H9 (cell line): ENCODE measurements at regions not wholly inside any gene's neighbourhood (a gene's known extent, or its start where the extent isn't known, plus 50 kb on each side); places are given as distances from the start of the nearest gene placed in this dataset.

Experiments used
- DNase-seq: peaks from one replicate; pipeline ENCODE4 v3.0.0-alpha.2; 2017
- H2AFZ ChIP-seq: one replicate; pipeline ENCODE4 v1.6.1; 2013; ENCODE audit warnings: mild to moderate bottlenecking, low read length, control low read depth, moderate library complexity
- H2AK5ac ChIP-seq: 2 replicates; pipeline ENCODE4 v1.6.1; 2013; ENCODE audit warnings: low read length, control low read depth, mixed read lengths; ENCODE audit not compliant: insufficient read length
- H2BK120ac ChIP-seq: one replicate; pipeline ENCODE4 v1.6.1; 2013; ENCODE audit warnings: low read depth, mild to moderate bottlenecking, low read length, control low read depth, inconsistent platforms; ENCODE audit not compliant: poor library complexity, severe bottlenecking
- H2BK12ac ChIP-seq: 2 replicates; pipeline ENCODE4 v1.6.1; 2013; ENCODE audit warnings: low read length, control low read depth, mixed read lengths, low read depth; ENCODE audit not compliant: insufficient read length
- H2BK15ac ChIP-seq: 2 replicates; pipeline ENCODE4 v1.6.1; 2013; ENCODE audit warnings: low read depth, low read length, control low read depth
- H2BK20ac ChIP-seq: one replicate; pipeline ENCODE4 v1.6.1; 2013; ENCODE audit warnings: low read depth, mild to moderate bottlenecking, low read length, control low read depth, inconsistent platforms; ENCODE audit not compliant: poor library complexity, severe bottlenecking
- H2BK5ac ChIP-seq: 2 replicates; pipeline ENCODE4 v1.6.1; 2013; ENCODE audit warnings: low read length, control low read depth, mixed read lengths; ENCODE audit not compliant: insufficient read length
- H3K14ac ChIP-seq: 2 replicates; pipeline ENCODE4 v1.6.1; 2013; ENCODE audit warnings: low read length, control low read depth; ENCODE audit not compliant: insufficient read depth
- H3K18ac ChIP-seq: 2 replicates; pipeline ENCODE4 v1.6.1; 2013; ENCODE audit warnings: low read depth, mild to moderate bottlenecking, mixed read lengths, low read length, control low read depth; ENCODE audit not compliant: insufficient read length
- H3K23ac ChIP-seq: 2 replicates; pipeline ENCODE4 v1.6.1; 2013; ENCODE audit warnings: low read length, control low read depth, mixed read lengths, low read depth; ENCODE audit not compliant: insufficient read length
- H3K23me2 ChIP-seq: 2 replicates; pipeline ENCODE4 v1.6.1; 2013; ENCODE audit warnings: low read depth, mild to moderate bottlenecking, mixed read lengths, low read length, control low read depth; ENCODE audit not compliant: insufficient read length, poor library complexity, severe bottlenecking
- H3K27ac ChIP-seq: 2 replicates; pipeline ENCODE4 v1.5.1; 2013; ENCODE audit warnings: low read length, control low read depth, mixed read lengths, low read depth; ENCODE audit not compliant: insufficient read length
- H3K27me3 ChIP-seq: 2 replicates; pipeline ENCODE4 v1.6.1; 2013; ENCODE audit warnings: low read length, control low read depth, inconsistent platforms; ENCODE audit not compliant: insufficient read depth
- H3K4ac ChIP-seq: 2 replicates; pipeline ENCODE4 v1.6.1; 2013; ENCODE audit warnings: low read depth, mild to moderate bottlenecking, control low read depth, inconsistent platforms, low read length, moderate library complexity
- H3K4me1 ChIP-seq: 2 replicates; pipeline ENCODE4 v1.6.1; 2013; ENCODE audit warnings: low read length, control low read depth, inconsistent platforms; ENCODE audit not compliant: insufficient read depth
- H3K4me2 ChIP-seq: 2 replicates; pipeline ENCODE4 v1.6.1; 2013; ENCODE audit warnings: low read length, control low read depth, mixed read lengths; ENCODE audit not compliant: insufficient read length, insufficient read depth
- H3K56ac ChIP-seq: 2 replicates; pipeline ENCODE4 v1.6.1; 2013; ENCODE audit warnings: low read depth, mild to moderate bottlenecking, mixed read lengths, low read length, control low read depth; ENCODE audit not compliant: insufficient read length
- H3K79me1 ChIP-seq: 2 replicates; pipeline ENCODE4 v1.6.1; 2013; ENCODE audit warnings: low read depth, mild to moderate bottlenecking, moderate library complexity, low read length, control low read depth, inconsistent platforms; ENCODE audit not compliant: insufficient read depth, poor library complexity, severe bottlenecking
- H3K79me2 ChIP-seq: 2 replicates; pipeline ENCODE4 v1.6.1; 2013; ENCODE audit warnings: low read length, control low read depth, inconsistent platforms; ENCODE audit not compliant: insufficient read depth
- H3K9ac ChIP-seq: 2 replicates; pipeline ENCODE4 v1.6.1; 2013; ENCODE audit warnings: low read length, control low read depth, mixed read lengths; ENCODE audit not compliant: insufficient read length; ENCODE audit errors: extremely low read depth
- H3K9me3 ChIP-seq: one replicate; pipeline ENCODE4 v1.6.1; 2013; ENCODE audit warnings: low read depth, low read length, inconsistent platforms; ENCODE audit not compliant: control insufficient read depth
- H3T11ph ChIP-seq: one replicate; pipeline ENCODE4 v1.6.1; 2013; ENCODE audit warnings: mild to moderate bottlenecking, low read length, control low read depth, inconsistent platforms
- H4K20me1 ChIP-seq: one replicate; pipeline ENCODE4 v1.6.1; 2013; ENCODE audit not compliant: control insufficient read depth, insufficient read length, insufficient read depth
- H4K5ac ChIP-seq: 2 replicates; pipeline ENCODE4 v1.6.1; 2013; ENCODE audit warnings: low read depth, mild to moderate bottlenecking, mixed read lengths, low read length, control low read depth; ENCODE audit not compliant: insufficient read length
- H4K8ac ChIP-seq: replicated peaks from 2 replicates; pipeline ENCODE4 v1.6.1; 2013; ENCODE audit warnings: low read length, control low read depth, mixed read lengths, low read depth; ENCODE audit not compliant: insufficient read length
- H4K91ac ChIP-seq: 2 replicates; pipeline ENCODE4 v1.6.1; 2013; ENCODE audit warnings: low read depth, mild to moderate bottlenecking, moderate library complexity, mixed read lengths, low read length, control low read depth; ENCODE audit not compliant: insufficient read length
- H3K27ac Mint-ChIP-seq, 3 experiments: 2 replicates in 2 of 3; 3 replicates in 1 of 3; pipeline ENCODE4 v1.8.0; 2020 to 2021; ENCODE audit warnings: mixed read lengths in 3 of 3, mild to moderate bottlenecking in 1 of 3, moderate library complexity in 1 of 3
- H3K27me3 Mint-ChIP-seq: 2 replicates; pipeline ENCODE4 v1.8.0; 2021; ENCODE audit warnings: low read depth, mild to moderate bottlenecking, moderate library complexity, mixed read lengths
- H3K36me3 Mint-ChIP-seq, 3 experiments: 2 replicates in 2 of 3; 3 replicates in 1 of 3; pipeline ENCODE4 v1.8.0; 2020 to 2021; ENCODE audit warnings: low read depth in 3 of 3, mixed read lengths in 3 of 3; ENCODE audit not compliant: insufficient read depth in 1 of 3
- H3K4me1 Mint-ChIP-seq, 2 experiments: 2 replicates each; pipeline ENCODE4 v1.8.0; 2020; ENCODE audit warnings: mixed read lengths in 2 of 2
- H3K4me3 Mint-ChIP-seq, 2 experiments: 2 replicates in 1 of 2; 3 replicates in 1 of 2; pipeline ENCODE4 v1.8.0; 2020 to 2021; ENCODE audit warnings: mild to moderate bottlenecking in 2 of 2, mixed read lengths in 2 of 2, moderate library complexity in 1 of 2
- H3K9me3 Mint-ChIP-seq, 2 experiments: 2 replicates in 1 of 2; 3 replicates in 1 of 2; pipeline ENCODE4 v1.8.0; 2020; ENCODE audit warnings: mild to moderate bottlenecking in 2 of 2, mixed read lengths in 2 of 2, moderate library complexity in 1 of 2
- CTCF ChIP-seq: fragments of 200-600 bp; sonication (generic); conservative IDR thresholded peaks from 3 replicates; pipeline ENCODE4 v1.8.0; 2021; ENCODE audit warnings: antibody characterized with exemption, mild to moderate bottlenecking
- WGBS: extraction: QIAGEN DNeasy Blood & Tissue Kit; methylation state at CpG from one replicate; pipeline ENCODE4 v1.1.7; 2013; ENCODE audit warnings: missing lambda C conversion rate, low lambda C conversion rate, mixed read lengths; ENCODE audit not compliant: insufficient read length; ENCODE audit errors: extremely low coverage; 5-methylcytosine and 5-hydroxymethylcytosine counted together

DNA sequence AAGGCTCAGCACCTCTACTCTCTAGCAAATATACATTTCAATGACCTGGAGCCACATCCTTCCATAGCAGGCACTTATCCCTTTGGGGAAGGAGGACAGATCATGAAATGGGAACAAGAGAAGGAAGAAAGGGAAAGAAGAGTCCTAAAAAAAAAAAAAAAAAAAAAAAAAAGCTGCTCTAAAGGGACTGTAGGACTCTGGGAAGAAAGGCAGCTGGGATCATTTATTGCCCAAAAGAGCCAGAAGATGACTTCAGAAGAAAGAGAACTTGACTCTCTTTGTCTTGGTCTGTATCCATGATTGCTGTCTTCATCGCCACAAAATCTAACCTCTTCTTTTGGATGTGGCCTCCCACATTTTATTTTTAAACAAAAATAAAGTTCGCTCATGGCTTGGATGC lies 203.6 kb upstream of the CELF2 start:
- WGBS, result no CpG with 5 or more reads among the region's 2 CpGs
- Histone ChIP-seq H4K8ac (no peak overlapping the region), H2AK5ac (no peak overlapping the region), H3K4me1 (no peaks in the 10 kb centered on the region), H4K5ac (no peak overlapping the region), H3K56ac (no peak overlapping the region), H3K27me3 (no peaks in the 10 kb centered on the region), H4K91ac (no peak overlapping the region), H2BK15ac (no peak overlapping the region), H3K23ac (no peak overlapping the region), H3K9me3 (no peaks in the 10 kb centered on the region), H3K4ac (no peak overlapping the region), H2BK12ac (no peak overlapping the region), H3K4me2 (no peak overlapping the region), H2AFZ (no peak overlapping the region), H3T11ph (no peak overlapping the region), H2BK5ac (no peak overlapping the region), H3K23me2 (no peaks in the 10 kb centered on the region), H3K14ac (no peak overlapping the region), H3K27ac (no peak overlapping the region), H2BK120ac (no peak overlapping the region), H3K79me2 (no peaks in the 10 kb centered on the region), H2BK20ac (no peak overlapping the region), H3K18ac (no peak overlapping the region), H3K79me1 (no peaks in the 10 kb centered on the region), H3K9ac (no peak overlapping the region), H4K20me1 (no peaks in the 10 kb centered on the region)
- peaks cover 4% of the 10 kb centered on the region in 2 experiments for H3K9me3 Mint-ChIP-seq
- H3K27ac Mint-ChIP-seq, result no peak overlapping the region
- no peak for DNase-seq
- peaks cover 0 to 5% (median 2%) of the 10 kb centered on the region in 3 experiments; a peak in 3 of 7 replicates for H3K36me3 Mint-ChIP-seq
- H3K4me1 Mint-ChIP-seq, result peaks cover 4% of the 10 kb centered on the region in 2 experiments
- H3K4me3 Mint-ChIP-seq, result no peak overlapping the region
- no peaks in the 10 kb centered on the region; the same call in 1 of the 2 replicates for H3K27me3 Mint-ChIP-seq
- TF ChIP-seq CTCF, result no peak
